Fibroblast of lung (primary cell): ENCODE measurements at regions not wholly inside any gene's neighbourhood (a gene's known extent, or its start where the extent isn't known, plus 50 kb on each side); places are given as distances from the start of the nearest gene placed in this dataset.

ENCODE experiments used
- CTCF ChIP-seq, 2 donors: IDR thresholded peaks in 1 of 2; conservative IDR thresholded peaks in 1 of 2; 1 replicate in 1 of 2; 2 replicates in 1 of 2; pipeline ENCODE4 v1.5.1; 2011 to 2012; ENCODE audit warnings: low read length in 2 of 2, control low read depth in 1 of 2, inconsistent platforms in 1 of 2, low read depth in 1 of 2, mild to moderate bottlenecking in 1 of 2
- EZH2 ChIP-seq: IDR thresholded peaks from 2 replicates; pipeline ENCODE4 v1.5.1; 2012; ENCODE audit warnings: low read length, control low read depth, mild to moderate bottlenecking; ENCODE audit errors: missing control alignments

DNA sequence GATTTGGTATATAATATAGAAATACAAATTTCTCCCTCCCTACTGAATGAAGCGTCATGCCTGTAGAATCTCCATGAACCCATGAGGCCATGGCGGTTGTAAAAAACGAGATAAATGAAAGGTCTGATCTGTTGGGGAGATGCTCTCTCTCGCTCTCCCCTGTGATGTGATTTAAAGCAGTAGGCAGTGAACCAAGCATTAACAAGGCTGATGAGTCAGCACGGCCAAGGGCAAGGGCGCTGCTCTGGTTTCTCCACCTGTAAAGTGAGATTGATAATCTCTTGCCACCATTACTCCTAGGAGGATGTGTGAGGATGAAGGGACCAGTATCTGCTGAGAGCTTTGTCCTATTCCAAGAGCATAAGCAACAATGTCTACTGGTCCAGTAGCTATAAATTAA lies 553.3 kb downstream of the CMPK2 start:
- TF ChIP-seq CTCF (conservative IDR thresholded peaks at IDR 0.05 in 1 of 2, IDR thresholded peaks at IDR 0.05 in 1 of 2; ENCODE audit: low read depth in 1 of 2, low read length in 2 of 2) = no peak
- TF ChIP-seq EZH2 = no peak
